Ishikawa (cell line): ENCODE measurements at regions not wholly inside any gene's neighbourhood (a gene's known extent, or its start where the extent isn't known, plus 50 kb on each side); places are given as distances from the start of the nearest gene placed in this dataset.

Experiments used
- CEBPB ChIP-seq: IDR thresholded peaks from 2 replicates; pipeline ENCODE4 v1.6.1; 2012
- CREB1 ChIP-seq: IDR thresholded peaks from 2 replicates; pipeline ENCODE4 v1.6.1; 2012; ENCODE audit warnings: low read depth
- EGR1 ChIP-seq: IDR thresholded peaks from 2 replicates; pipeline ENCODE4 v1.6.1; 2012
- EP300 ChIP-seq: IDR thresholded peaks from 2 replicates; pipeline ENCODE4 v1.6.1; 2012; ENCODE audit warnings: borderline replicate concordance
- FOXM1 ChIP-seq: IDR thresholded peaks from 2 replicates; pipeline ENCODE4 v1.6.1; 2012; ENCODE audit warnings: low read depth, borderline replicate concordance
- NFIC ChIP-seq: IDR thresholded peaks from 2 replicates; pipeline ENCODE4 v1.6.1; 2012
- RAD21 ChIP-seq: IDR thresholded peaks from 2 replicates; pipeline ENCODE4 v1.6.1; 2012; ENCODE audit warnings: low read depth
- TAF1 ChIP-seq: IDR thresholded peaks from 2 replicates; pipeline ENCODE4 v1.6.1; 2012; ENCODE audit warnings: low read depth, mild to moderate bottlenecking
- TCF12 ChIP-seq: IDR thresholded peaks from 2 replicates; pipeline ENCODE4 v1.6.1; 2012; ENCODE audit warnings: low read depth
- TEAD4 ChIP-seq: IDR thresholded peaks from 2 replicates; pipeline ENCODE4 v1.6.1; 2012
- YY1 ChIP-seq: IDR thresholded peaks from 2 replicates; pipeline ENCODE4 v1.6.1; 2012; ENCODE audit warnings: low read depth
- ZBTB7A ChIP-seq: IDR thresholded peaks from 2 replicates; pipeline ENCODE4 v1.6.1; 2012; ENCODE audit warnings: low read depth
- TF ChIP-seq, protein P1 (sequence below): IDR thresholded peaks from 2 replicates; pipeline ENCODE4 v1.6.1; 2012
- TF ChIP-seq, protein P2 (sequence below): IDR thresholded peaks from 2 replicates; pipeline ENCODE4 v1.6.1; 2012
- TF ChIP-seq, protein P3 (sequence below): IDR thresholded peaks from 2 replicates; pipeline ENCODE4 v1.6.1; 2012; ENCODE audit warnings: low read depth, mild to moderate bottlenecking

DNA sequence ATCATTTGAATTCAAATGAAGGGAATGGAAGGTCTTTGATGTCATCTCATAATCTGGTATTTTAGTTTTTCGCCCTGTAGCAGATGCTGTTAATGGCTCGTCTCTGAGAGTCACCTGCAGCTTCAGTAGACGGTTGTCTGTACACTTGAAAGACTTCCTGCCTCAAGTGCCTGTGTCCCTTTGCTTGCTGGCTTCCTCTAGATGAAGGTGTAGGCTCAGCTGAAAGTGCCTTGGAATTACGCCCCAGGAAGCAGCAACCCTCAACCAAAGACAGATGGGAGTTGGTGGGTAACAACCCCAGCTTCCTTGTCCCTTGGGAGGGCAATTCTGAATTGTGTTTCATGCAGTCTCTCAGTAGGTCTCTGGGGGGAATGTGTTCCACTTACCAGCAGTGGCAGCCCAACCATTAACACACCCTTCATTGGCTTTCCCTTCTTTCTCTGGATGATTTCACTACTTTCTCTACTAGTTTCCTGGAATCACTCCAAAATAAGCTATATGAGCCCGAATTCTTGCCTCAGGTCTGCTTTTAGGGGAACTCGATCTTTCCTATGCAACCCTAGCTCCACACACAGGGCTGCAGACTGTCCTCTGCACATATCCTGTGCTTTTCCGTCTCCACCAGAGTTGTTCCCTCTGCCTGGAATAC, 395.6 kb downstream of the DMAC1 start:
- TF ChIP-seq CREB1 (no peak), CEBPB (no peak), YY1 (no peak), FOXM1 (no peak), EP300 (no peak), TCF12 (no peak), NFIC (no peak), RAD21 (no peak), ZBTB7A (no peak), TEAD4 (no peak), EGR1 (no peak), TAF1 (no peak)
- TF ChIP-seq, protein P1, sequence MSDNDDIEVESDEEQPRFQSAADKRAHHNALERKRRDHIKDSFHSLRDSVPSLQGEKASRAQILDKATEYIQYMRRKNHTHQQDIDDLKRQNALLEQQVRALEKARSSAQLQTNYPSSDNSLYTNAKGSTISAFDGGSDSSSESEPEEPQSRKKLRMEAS, result no peak
- TF ChIP-seq, protein P2, sequence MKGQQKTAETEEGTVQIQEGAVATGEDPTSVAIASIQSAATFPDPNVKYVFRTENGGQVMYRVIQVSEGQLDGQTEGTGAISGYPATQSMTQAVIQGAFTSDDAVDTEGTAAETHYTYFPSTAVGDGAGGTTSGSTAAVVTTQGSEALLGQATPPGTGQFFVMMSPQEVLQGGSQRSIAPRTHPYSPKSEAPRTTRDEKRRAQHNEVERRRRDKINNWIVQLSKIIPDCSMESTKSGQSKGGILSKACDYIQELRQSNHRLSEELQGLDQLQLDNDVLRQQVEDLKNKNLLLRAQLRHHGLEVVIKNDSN, result no peak
- TF ChIP-seq, protein P3, sequence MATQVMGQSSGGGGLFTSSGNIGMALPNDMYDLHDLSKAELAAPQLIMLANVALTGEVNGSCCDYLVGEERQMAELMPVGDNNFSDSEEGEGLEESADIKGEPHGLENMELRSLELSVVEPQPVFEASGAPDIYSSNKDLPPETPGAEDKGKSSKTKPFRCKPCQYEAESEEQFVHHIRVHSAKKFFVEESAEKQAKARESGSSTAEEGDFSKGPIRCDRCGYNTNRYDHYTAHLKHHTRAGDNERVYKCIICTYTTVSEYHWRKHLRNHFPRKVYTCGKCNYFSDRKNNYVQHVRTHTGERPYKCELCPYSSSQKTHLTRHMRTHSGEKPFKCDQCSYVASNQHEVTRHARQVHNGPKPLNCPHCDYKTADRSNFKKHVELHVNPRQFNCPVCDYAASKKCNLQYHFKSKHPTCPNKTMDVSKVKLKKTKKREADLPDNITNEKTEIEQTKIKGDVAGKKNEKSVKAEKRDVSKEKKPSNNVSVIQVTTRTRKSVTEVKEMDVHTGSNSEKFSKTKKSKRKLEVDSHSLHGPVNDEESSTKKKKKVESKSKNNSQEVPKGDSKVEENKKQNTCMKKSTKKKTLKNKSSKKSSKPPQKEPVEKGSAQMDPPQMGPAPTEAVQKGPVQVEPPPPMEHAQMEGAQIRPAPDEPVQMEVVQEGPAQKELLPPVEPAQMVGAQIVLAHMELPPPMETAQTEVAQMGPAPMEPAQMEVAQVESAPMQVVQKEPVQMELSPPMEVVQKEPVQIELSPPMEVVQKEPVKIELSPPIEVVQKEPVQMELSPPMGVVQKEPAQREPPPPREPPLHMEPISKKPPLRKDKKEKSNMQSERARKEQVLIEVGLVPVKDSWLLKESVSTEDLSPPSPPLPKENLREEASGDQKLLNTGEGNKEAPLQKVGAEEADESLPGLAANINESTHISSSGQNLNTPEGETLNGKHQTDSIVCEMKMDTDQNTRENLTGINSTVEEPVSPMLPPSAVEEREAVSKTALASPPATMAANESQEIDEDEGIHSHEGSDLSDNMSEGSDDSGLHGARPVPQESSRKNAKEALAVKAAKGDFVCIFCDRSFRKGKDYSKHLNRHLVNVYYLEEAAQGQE, result no peak

DNA sequence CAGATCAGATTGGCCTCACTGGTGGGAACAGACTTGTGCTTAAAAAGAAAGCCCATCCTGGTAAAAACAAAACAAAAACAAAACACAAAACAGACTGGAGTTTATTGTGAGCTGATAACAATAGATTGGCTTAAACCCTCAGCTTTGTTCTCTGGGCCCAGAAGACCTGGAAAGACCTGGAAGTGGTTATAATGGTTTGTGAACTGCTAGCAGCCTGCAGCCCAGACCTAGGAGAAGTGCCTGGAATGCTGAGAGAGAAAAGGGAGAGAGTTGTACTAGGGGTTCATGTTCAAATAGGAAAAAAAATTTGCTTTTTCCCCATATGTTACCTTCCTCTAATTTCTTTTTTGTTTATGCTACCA, 396.6 kb downstream of the DMAC1 start:
- TF ChIP-seq CEBPB, result no peak
- TF ChIP-seq ZBTB7A, result no peak
- TF ChIP-seq, protein P1, result no peak

DNA sequence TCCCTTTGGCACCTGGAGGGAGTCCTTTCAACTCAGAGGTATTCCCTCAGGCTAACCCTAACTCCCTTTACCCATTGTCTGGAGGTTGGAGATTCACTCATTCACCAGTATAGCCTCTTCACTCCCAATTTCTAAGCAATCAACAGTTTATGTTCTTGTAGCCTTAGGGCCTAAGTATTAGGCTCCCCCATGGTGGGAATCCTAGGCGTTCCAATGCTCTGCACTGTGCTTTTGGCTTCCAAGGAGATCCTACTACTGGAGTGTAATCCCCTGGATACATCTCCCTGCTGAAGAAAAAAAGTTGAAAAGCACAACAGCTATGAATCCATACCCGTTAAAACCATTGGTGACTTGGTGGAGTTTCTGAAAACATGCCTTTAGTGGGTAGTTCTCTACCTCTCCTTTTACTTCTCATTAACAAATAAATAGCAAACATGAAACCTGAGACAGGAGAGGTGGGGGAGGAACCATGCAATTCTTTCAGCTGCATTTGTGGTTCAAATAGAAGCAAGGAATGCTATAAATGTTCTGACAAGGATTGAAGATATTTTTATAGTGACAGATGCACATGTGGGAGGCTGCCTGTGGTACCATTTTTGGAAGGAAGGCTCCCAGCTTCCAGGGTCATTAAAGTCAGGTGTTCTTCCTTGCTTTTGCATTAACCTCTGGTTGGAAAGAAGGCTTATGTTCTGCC, 397.1 kb downstream of the DMAC1 start:
- TF ChIP-seq ZBTB7A (no peak), TCF12 (no peak), CEBPB (no peak), EGR1 (no peak)
- TF ChIP-seq, protein P3, result no peak

DNA sequence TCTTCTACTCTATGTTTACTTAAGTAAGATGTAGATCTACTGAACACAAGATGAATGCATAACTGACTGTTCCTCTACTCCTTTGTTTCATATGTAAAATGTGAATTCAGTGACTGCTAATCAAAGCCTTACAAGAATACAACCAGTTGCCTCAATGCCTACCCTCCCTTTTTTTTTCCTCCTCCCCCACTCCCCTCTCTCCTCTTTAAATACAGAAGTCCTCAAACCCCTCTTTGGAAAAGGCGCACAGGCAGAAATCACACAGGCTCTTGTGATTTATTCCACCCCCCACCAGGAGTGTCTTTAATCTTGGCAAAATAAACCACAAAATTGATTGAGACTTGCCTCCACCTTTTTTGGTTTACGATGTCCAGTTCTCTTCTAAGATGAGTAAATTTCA, 398.5 kb downstream of the DMAC1 start:
- no peak for TF ChIP-seq EGR1
- TF ChIP-seq CEBPB, result no peak
- no peak for TF ChIP-seq EP300
- TF ChIP-seq NFIC, result no peak
- no peak for TF ChIP-seq ZBTB7A
- TF ChIP-seq TEAD4, result no peak
- TF ChIP-seq, protein P3, result no peak

DNA sequence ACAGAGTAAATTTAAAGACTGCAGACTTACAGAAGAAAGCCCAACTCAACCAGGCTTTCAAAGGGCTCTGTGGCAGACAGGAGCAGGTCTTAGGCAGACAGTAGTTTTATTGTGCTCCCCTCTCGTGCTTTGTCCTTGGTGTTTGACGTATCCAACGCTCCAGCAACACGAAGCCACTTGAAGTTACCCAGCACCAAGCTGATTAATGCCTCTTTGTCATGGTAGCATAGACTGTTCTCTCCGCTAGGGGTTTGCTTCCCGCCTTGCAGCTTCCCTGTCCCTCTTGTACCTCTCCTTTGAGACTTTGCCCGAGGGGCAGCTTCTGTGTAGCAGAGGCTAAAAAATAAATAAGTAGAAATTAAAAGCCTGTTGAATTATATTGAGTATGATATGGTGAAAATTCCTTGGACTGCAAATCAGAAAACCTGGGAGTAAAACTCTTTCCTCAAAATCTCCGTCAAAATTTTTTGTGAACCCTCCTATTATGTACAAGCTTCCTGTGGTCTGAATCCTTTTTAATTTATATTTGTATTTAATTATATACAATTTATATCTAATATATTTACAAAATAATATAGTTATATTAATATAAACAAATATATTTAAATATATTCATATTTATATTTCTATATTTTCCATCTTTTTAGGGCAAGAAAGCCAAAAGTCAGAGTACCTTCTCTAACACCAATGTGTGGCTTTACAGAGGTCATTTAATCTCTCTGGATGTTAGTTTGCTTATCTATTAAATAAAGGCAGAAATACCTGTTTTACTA, 405.4 kb downstream of the DMAC1 start:
- no peak for TF ChIP-seq CEBPB
- TF ChIP-seq TCF12, result no peak
- TF ChIP-seq EP300, result no peak
- no peak for TF ChIP-seq EGR1
- TF ChIP-seq ZBTB7A, result no peak

DNA sequence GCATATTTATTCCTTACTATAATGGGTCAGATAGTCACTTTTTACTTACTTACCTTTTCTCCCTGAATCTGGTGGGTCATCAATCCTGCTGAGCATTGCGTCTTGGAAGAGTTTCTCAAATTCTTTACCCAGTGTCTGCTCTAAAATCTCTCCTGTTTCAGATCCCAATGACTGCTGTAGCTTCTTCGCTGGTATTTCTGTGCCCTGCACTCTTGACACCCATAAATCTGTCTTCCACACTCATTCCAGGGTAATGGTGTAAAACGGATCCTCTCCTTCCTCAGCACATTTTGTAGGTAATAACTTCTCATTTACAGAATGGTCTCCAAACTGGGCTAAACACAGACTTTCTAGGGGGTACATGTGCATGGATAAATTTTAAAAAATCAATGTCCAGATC, 407.4 kb downstream of the DMAC1 start:
- TF ChIP-seq, protein P1, result no peak
- TF ChIP-seq NFIC (no peak), CEBPB (no peak), TEAD4 (no peak), TCF12 (no peak), YY1 (no peak), TAF1 (no peak), RAD21 (no peak), EGR1 (no peak), FOXM1 (no peak), ZBTB7A (no peak)
- TF ChIP-seq, protein P2, result no peak
- TF ChIP-seq, protein P3, result no peak
